ENCODE measurements at regions not wholly inside any gene's neighbourhood (a gene's known extent, or its start where the extent isn't known, plus 50 kb on each side); places are given as distances from the start of the nearest gene placed in this dataset.

GRCh38 chr16:85543536-85543935 lies 69.6 kb upstream of the GSE1 start:
- Mint-ChIP-seq H3K4me3 (no peak overlapping the region), H3K36me3 (no peaks in the 10 kb centered on the region), H3K27me3 (peaks cover 13% of the 10 kb centered on the region), H3K9me3 (peaks cover 10% of the 10 kb centered on the region), H3K4me1 (no peaks in the 10 kb centered on the region), H3K27ac (no peak overlapping the region)
- no peak for DNase-seq
- CTCF ChIA-PET = interaction anchor here (0.5 to 1.0 kb wide), 3 partner anchors 14 to 111 kb away, joined by 3 to 4 read pairs (median 3); no protein-coding TSS in a partner anchor

- CTCF ChIA-PET = interaction anchor here (0.5 to 1.0 kb wide), 2 partner anchors 14 to 31 kb away, joined by 3 to 4 read pairs; no protein-coding TSS in a partner anchor
Observed at GRCh38 chr16:85544016-85544415, 69.1 kb upstream of the GSE1 start.

GRCh38 chr16:85544668-85545067 lies 68.5 kb upstream of the GSE1 start:
- no peaks in the 10 kb centered on the region for H3K36me3 Mint-ChIP-seq
- H3K4me3 Mint-ChIP-seq = no peak overlapping the region
- DNase-seq = no peak
- no peak overlapping the region for H3K27ac Mint-ChIP-seq
- peaks cover 6% of the 10 kb centered on the region for H3K9me3 Mint-ChIP-seq
- peaks cover 19% of the 10 kb centered on the region for H3K27me3 Mint-ChIP-seq
- no peaks in the 10 kb centered on the region for H3K4me1 Mint-ChIP-seq
- CTCF ChIA-PET = no interaction called here

More at GRCh38 chr16:85544016-85544415, 69.1 kb upstream of the GSE1 start:
- peaks cover 14% of the 10 kb centered on the region for H3K27me3 Mint-ChIP-seq
- DNase-seq = no peak
- no peaks in the 10 kb centered on the region for H3K36me3 Mint-ChIP-seq
- peaks cover 10% of the 10 kb centered on the region for H3K9me3 Mint-ChIP-seq
- no peak overlapping the region for H3K4me3 Mint-ChIP-seq
- H3K27ac Mint-ChIP-seq = no peak overlapping the region
- no peaks in the 10 kb centered on the region for H3K4me1 Mint-ChIP-seq

- no peaks in the 10 kb centered on the region for H3K4me1 Mint-ChIP-seq
- H3K4me3 Mint-ChIP-seq = no peak overlapping the region
- no peaks in the 10 kb centered on the region for H3K36me3 Mint-ChIP-seq
- no peak overlapping the region for H3K27ac Mint-ChIP-seq
- CTCF ChIA-PET = no interaction called here
- no peaks in the 10 kb centered on the region for H3K9me3 Mint-ChIP-seq
- H3K27me3 Mint-ChIP-seq = peaks cover 25% of the 10 kb centered on the region
- no peak for DNase-seq
Observed at GRCh38 chr16:85545227-85545818, 67.8 kb upstream of the GSE1 start.

- CTCF ChIA-PET = interaction anchor here (0.7 to 0.9 kb wide), 3 partner anchors 21 to 239 kb away, joined by 3 to 4 read pairs (median 3); no protein-coding TSS in a partner anchor
- no peak overlapping the region for H3K27ac Mint-ChIP-seq
Observed at GRCh38 chr16:85546585-85547447, 66.3 kb upstream of the GSE1 start.

GRCh38 chr16:85548375-85548774 lies 64.7 kb upstream of the GSE1 start:
- no peak overlapping the region for H3K4me3 Mint-ChIP-seq
- CTCF ChIA-PET = no interaction called here
- no peak for DNase-seq
- H3K27ac Mint-ChIP-seq = no peak overlapping the region
- H3K27me3 Mint-ChIP-seq = peaks cover 49% of the 10 kb centered on the region
- H3K4me1 Mint-ChIP-seq = peaks cover 8% of the 10 kb centered on the region
- no peaks in the 10 kb centered on the region for H3K36me3 Mint-ChIP-seq
- no peaks in the 10 kb centered on the region for H3K9me3 Mint-ChIP-seq

More at GRCh38 chr16:85546585-85547447, 66.3 kb upstream of the GSE1 start:
- no peak overlapping the region for H3K4me3 Mint-ChIP-seq
- DNase-seq = no peak
- H3K4me1 Mint-ChIP-seq = peaks cover 3% of the 10 kb centered on the region
- H3K9me3 Mint-ChIP-seq = no peaks in the 10 kb centered on the region
- H3K36me3 Mint-ChIP-seq = no peaks in the 10 kb centered on the region
- peaks cover 40% of the 10 kb centered on the region for H3K27me3 Mint-ChIP-seq

- DNase-seq = no peak
- no peak overlapping the region for H3K27ac Mint-ChIP-seq
- CTCF ChIA-PET = interaction anchor here (1.0 to 1.1 kb wide), 3 partner anchors 21 to 134 kb away, joined by 3 read pairs; no protein-coding TSS in a partner anchor
- H3K27me3 Mint-ChIP-seq = peaks cover 49% of the 10 kb centered on the region
- peaks cover 16% of the 10 kb centered on the region for H3K4me1 Mint-ChIP-seq
- no peaks in the 10 kb centered on the region for H3K36me3 Mint-ChIP-seq
- H3K4me3 Mint-ChIP-seq = no peak overlapping the region
- H3K9me3 Mint-ChIP-seq = no peaks in the 10 kb centered on the region
Observed at GRCh38 chr16:85549766-85550421, 63.2 kb upstream of the GSE1 start.

- H3K9me3 Mint-ChIP-seq = no peaks in the 10 kb centered on the region
- peaks cover 44% of the 10 kb centered on the region for H3K27me3 Mint-ChIP-seq
- H3K27ac Mint-ChIP-seq = no peak overlapping the region
- H3K36me3 Mint-ChIP-seq = no peaks in the 10 kb centered on the region
- H3K4me1 Mint-ChIP-seq = peaks cover 16% of the 10 kb centered on the region
- CTCF ChIA-PET = interaction anchor here (1.0 to 1.1 kb wide), 3 partner anchors 21 to 134 kb away, joined by 3 read pairs; no protein-coding TSS in a partner anchor
- no peak for DNase-seq
- H3K4me3 Mint-ChIP-seq = no peak overlapping the region
Observed at GRCh38 chr16:85550422-85550864, 62.7 kb upstream of the GSE1 start.

GRCh38 chr16:85550953-85551924 lies 61.9 kb upstream of the GSE1 start:
- no peak overlapping the region for H3K27ac Mint-ChIP-seq
- H3K4me1 Mint-ChIP-seq = peaks cover 16% of the 10 kb centered on the region
- DNase-seq = no peak
- CTCF ChIA-PET = interaction anchor here (1.1 to 1.5 kb wide), 2 partner anchors 65 to 135 kb away, joined by 3 to 5 read pairs; no protein-coding TSS in a partner anchor
- H3K36me3 Mint-ChIP-seq = no peaks in the 10 kb centered on the region
- H3K27me3 Mint-ChIP-seq = peaks cover 44% of the 10 kb centered on the region
- peak overlapping the region; percentile 21 for H3K4me3 Mint-ChIP-seq
- no peaks in the 10 kb centered on the region for H3K9me3 Mint-ChIP-seq

- H3K27me3 Mint-ChIP-seq = peaks cover 48% of the 10 kb centered on the region
- H3K36me3 Mint-ChIP-seq = no peaks in the 10 kb centered on the region
- DNase-seq = no peak
- CTCF ChIA-PET = interaction anchor here (1.2 to 3.2 kb wide), 7 partner anchors 16 to 132 kb away, joined by 5 to 14 read pairs (median 6); no protein-coding TSS in a partner anchor
- peaks cover 27% of the 10 kb centered on the region for H3K4me1 Mint-ChIP-seq
- H3K9me3 Mint-ChIP-seq = no peaks in the 10 kb centered on the region
- H3K27ac Mint-ChIP-seq = peak overlapping the region; percentile 39
- peak overlapping the region; percentile 57 for H3K4me3 Mint-ChIP-seq
Observed at GRCh38 chr16:85552980-85553435, 60.1 kb upstream of the GSE1 start.

GRCh38 chr16:85553436-85554113 lies 59.5 kb upstream of the GSE1 start:
- CTCF ChIA-PET = interaction anchor here (1.2 to 3.2 kb wide), 7 partner anchors 15 to 245 kb away, joined by 3 to 14 read pairs (median 6); no protein-coding TSS in a partner anchor
- H3K36me3 Mint-ChIP-seq = peaks cover 3% of the 10 kb centered on the region
- no peaks in the 10 kb centered on the region for H3K9me3 Mint-ChIP-seq
- peaks cover 48% of the 10 kb centered on the region for H3K27me3 Mint-ChIP-seq
- peak overlapping the region; percentile 93 for H3K27ac Mint-ChIP-seq
- DNase-seq = peak; percentile 60
- H3K4me1 Mint-ChIP-seq = peaks cover 33% of the 10 kb centered on the region
- H3K4me3 Mint-ChIP-seq = peak overlapping the region; percentile 81

GRCh38 chr16:85554114-85554888 lies 58.8 kb upstream of the GSE1 start:
- Mint-ChIP-seq H3K27me3 (peaks cover 42% of the 10 kb centered on the region), H3K4me1 (peaks cover 39% of the 10 kb centered on the region), H3K36me3 (peaks cover 3% of the 10 kb centered on the region), H3K27ac (peak overlapping the region; percentile 93), H3K9me3 (no peaks in the 10 kb centered on the region), H3K4me3 (peak overlapping the region; percentile 81)
- DNase-seq = peak; percentile 88
- CTCF ChIA-PET = interaction anchor here (1.1 to 3.2 kb wide), 8 partner anchors 14 to 246 kb away, joined by 3 to 14 read pairs (median 6); no protein-coding TSS in a partner anchor
